Stomach (tissue), 8 donors: ENCODE measurements at regions not wholly inside any gene's neighbourhood (a gene's known extent, or its start where the extent isn't known, plus 50 kb on each side); places are given as distances from the start of the nearest gene placed in this dataset.

Experiments used
- DNase-seq, 2 donors: peaks; one replicate each; pipeline versions ENCODE4 v3.0.0 to v3.0.0-alpha.2; 2013 to 2019
- H3K27ac ChIP-seq, 5 donors: fragments of 200-600 bp in 4 of 5; sonication (generic) in 4 of 5; one replicate each; pipeline ENCODE4 v1.5.1; 2013 to 2019; ENCODE audit warnings: mild to moderate bottlenecking in 1 of 5, moderate library complexity in 1 of 5
- H3K27me3 ChIP-seq, 3 donors: fragments of 200-600 bp; sonication (generic); one replicate each; pipeline ENCODE4 v1.5.1; 2017 to 2019; ENCODE audit warnings: mixed run types in 1 of 3
- H3K36me3 ChIP-seq, 4 donors: fragments of 200-600 bp; sonication (generic); 1 replicate in 3 of 4; 2 replicates in 1 of 4; pipeline ENCODE4 v1.5.1; 2016 to 2019
- H3K4me1 ChIP-seq, 4 donors: fragments of 200-600 bp; sonication (generic); one replicate each; pipeline ENCODE4 v1.5.1; 2016 to 2019
- H3K4me3 ChIP-seq, 4 donors: fragments of 200-600 bp; sonication (generic) in 3 of 4; one replicate each; pipeline ENCODE4 v1.5.1; 2016 to 2019; ENCODE audit warnings: mild to moderate bottlenecking in 1 of 4
- H3K9me3 ChIP-seq, 4 donors: fragments of 200-600 bp; sonication (generic); one replicate each; pipeline ENCODE4 v1.5.1; 2016 to 2019
- EP300 ChIP-seq: sonication (generic); formaldehyde crosslinking; IDR thresholded peaks from one replicate; pipeline ENCODE4 v1.6.1; 2017; ENCODE audit warnings: antibody characterized with exemption
- POLR2A ChIP-seq, 4 donors: fragments of 450-650 bp; IDR thresholded peaks; one replicate each; pipeline ENCODE4 v1.6.1; 2016; ENCODE audit warnings: antibody characterized with exemption in 4 of 4, control low read depth in 2 of 4, mild to moderate bottlenecking in 1 of 4, moderate library complexity in 1 of 4
- POLR2AphosphoS5 ChIP-seq, 3 donors: sonication (generic); formaldehyde crosslinking; IDR thresholded peaks; one replicate each; pipeline ENCODE4 v1.6.1; 2016; ENCODE audit warnings: antibody characterized with exemption in 3 of 3
- WGBS, 5 donors: extraction: QIAGEN DNeasy Blood & Tissue Kit in 3 of 5; methylation state at CpG; one replicate each; pipeline versions ENCODE4 v1.1.5 to v1.1.7; 2013 to 2018; 5-methylcytosine and 5-hydroxymethylcytosine counted together
- intact Hi-C: fragments of 100-400 bp; cut with DNase I; formaldehyde crosslinking; loops from one replicate; pipeline ENCODE4 v1.15.1; 2023; ENCODE audit warnings: low total_unique reads
- TF ChIP-seq, protein P1 (sequence below), 7 experiments: fragments of 450-650 bp in 4 of 7; fragments of 200-600 bp in 3 of 7; sonication (generic) in 3 of 7; IDR thresholded peaks; one replicate each; pipeline ENCODE4 v1.5.1; 2016 to 2019; ENCODE audit warnings: antibody characterized with exemption in 7 of 7, control low read depth in 2 of 7, mild to moderate bottlenecking in 1 of 7
- donor health status: healthy with polysubstance abuse.
- donor health status: Bipolar disorder and iron deficiency.
- donor health status: healthy.

DNA sequence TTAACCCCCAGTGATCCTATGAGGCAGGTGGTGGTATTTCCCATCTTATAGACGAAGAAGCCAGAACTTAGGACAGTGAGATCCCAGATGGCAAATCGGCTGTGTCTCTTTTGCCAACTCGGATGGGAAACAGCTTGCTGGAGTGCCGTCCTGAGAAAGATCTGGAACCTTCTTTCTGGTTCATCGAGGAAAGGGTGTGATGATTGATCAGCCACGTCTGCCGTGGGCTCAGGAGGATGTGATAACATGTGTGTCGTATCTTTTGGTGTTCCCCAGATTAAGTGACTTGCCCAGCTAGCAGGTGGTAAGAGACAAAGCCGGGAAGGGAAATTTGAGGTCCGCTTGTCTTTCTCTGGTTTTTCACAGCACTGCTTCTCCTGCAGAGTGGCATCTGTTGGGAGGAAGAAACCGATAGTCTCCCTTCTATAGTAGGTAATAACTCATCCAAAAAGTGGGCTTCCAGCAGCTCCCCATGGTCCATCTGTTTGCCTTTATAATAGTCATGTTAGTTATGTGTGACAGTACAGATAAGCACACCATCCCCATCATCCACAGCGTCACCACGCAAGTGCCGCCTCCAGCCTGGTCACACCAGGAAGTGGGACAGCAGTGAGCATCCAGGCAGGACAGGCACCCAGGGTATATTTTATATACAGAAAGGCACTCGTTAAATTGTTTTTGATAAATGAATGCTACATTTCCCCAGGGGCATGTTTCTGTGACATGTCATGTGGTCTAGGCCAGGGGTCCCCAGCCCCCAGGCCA, 175.5 kb downstream of the KATNIP start:
- TF ChIP-seq POLR2AphosphoS5 (IDR thresholded peaks at IDR 0.05) (no peak), EP300 (no peak), POLR2A (IDR thresholded peaks at IDR 0.05) (no peak)
- TF ChIP-seq, protein P1, sequence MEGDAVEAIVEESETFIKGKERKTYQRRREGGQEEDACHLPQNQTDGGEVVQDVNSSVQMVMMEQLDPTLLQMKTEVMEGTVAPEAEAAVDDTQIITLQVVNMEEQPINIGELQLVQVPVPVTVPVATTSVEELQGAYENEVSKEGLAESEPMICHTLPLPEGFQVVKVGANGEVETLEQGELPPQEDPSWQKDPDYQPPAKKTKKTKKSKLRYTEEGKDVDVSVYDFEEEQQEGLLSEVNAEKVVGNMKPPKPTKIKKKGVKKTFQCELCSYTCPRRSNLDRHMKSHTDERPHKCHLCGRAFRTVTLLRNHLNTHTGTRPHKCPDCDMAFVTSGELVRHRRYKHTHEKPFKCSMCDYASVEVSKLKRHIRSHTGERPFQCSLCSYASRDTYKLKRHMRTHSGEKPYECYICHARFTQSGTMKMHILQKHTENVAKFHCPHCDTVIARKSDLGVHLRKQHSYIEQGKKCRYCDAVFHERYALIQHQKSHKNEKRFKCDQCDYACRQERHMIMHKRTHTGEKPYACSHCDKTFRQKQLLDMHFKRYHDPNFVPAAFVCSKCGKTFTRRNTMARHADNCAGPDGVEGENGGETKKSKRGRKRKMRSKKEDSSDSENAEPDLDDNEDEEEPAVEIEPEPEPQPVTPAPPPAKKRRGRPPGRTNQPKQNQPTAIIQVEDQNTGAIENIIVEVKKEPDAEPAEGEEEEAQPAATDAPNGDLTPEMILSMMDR (IDR thresholded peaks at IDR 0.05), result no peak
- Histone ChIP-seq H3K27me3 (no peaks in the 10 kb centered on the region), H3K36me3 (peaks cover 0 to 59% (median 45%) of the 10 kb centered on the region in 4 donors), H3K27ac (peak overlapping the region in 1 of 5 donors; percentile 82), H3K4me3 (no peak overlapping the region), H3K9me3 (no peaks in the 10 kb centered on the region), H3K4me1 (peaks cover 12 to 46% (median 36%) of the 10 kb centered on the region in 4 donors)
- no peak for DNase-seq
- intact Hi-C loops, result no loop called here
- WGBS, 5 donors, result 92 to 95% (median 95%) methylated on average over 15 of the region's 15 CpGs

DNA sequence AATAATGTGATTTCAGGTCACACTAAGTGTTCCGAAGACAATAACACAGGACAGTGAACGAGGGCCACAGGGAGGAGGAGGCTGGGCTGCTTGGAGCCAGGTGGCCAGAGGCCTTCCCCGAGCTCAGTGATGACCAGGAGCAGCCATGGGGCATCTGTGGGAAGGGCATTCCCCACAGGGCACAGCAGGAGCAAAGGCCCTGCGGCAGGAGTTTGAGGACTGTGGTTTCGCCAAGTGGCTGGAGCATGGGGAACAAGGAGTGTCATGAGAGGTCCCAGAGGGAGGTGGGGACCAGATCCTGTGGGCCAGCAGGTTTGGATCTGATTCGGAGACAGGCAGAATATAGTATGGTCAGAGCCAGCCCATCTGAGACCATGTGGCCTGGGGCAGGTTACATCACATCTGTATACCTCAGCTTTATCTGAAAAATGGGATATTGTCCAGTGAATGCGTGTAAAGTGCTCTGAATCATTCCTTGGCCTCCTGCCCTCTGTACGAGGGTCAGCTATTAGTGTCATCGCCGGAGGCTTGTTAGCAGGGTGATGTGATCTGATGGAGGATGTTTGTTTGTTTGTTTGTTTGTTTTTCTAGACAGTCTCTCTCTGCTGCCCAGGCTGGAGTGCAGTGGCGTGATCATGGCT, 176.8 kb downstream of the KATNIP start:
- no peak for DNase-seq
- TF ChIP-seq POLR2A (IDR thresholded peaks at IDR 0.05) (no peak), EP300 (no peak), POLR2AphosphoS5 (IDR thresholded peaks at IDR 0.05) (no peak)
- TF ChIP-seq, protein P1 (IDR thresholded peaks at IDR 0.05), result no peak
- Histone ChIP-seq H3K27ac (no peak overlapping the region), H3K27me3 (no peaks in the 10 kb centered on the region), H3K36me3 (peaks cover 0 to 67% (median 52%) of the 10 kb centered on the region in 4 donors), H3K4me1 (peaks cover 12 to 39% (median 31%) of the 10 kb centered on the region in 4 donors), H3K4me3 (no peak overlapping the region), H3K9me3 (no peaks in the 10 kb centered on the region)
- WGBS, 5 donors, result 92 to 95% (median 94%) methylated on average over 11 of the region's 11 CpGs
- intact Hi-C loops, result no loop called here

DNA sequence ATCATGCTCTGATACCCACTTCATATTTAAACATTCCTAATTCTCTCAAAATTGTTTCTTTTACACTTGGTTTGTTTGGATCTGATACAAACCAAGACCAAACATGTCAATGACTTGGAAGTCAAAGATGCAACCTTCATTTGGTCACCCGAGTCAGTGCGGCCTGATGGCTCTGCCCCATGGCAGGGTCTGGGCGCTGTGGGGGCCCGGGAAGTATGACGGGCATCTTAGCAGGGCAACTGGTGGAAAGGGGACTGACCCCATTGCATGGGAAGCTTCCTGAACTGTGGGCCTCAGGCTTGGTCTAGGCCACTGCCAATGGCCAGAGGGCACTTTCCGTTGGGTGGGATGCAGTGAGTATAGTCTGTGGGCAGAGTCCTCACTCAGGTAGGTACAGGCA, 178.0 kb downstream of the KATNIP start:
- no peak overlapping the region for H3K4me3 ChIP-seq
- DNase-seq, result no peak
- intact Hi-C loops, result no loop called here
- H3K4me1 ChIP-seq, result peaks cover 12 to 27% (median 22%) of the 10 kb centered on the region in 4 donors
- TF ChIP-seq POLR2AphosphoS5 (IDR thresholded peaks at IDR 0.05), result no peak
- no peak for TF ChIP-seq EP300
- TF ChIP-seq, protein P1 (IDR thresholded peaks at IDR 0.05), result no peak
- TF ChIP-seq POLR2A (IDR thresholded peaks at IDR 0.05), result no peak
- peaks cover 0 to 68% (median 48%) of the 10 kb centered on the region in 4 donors for H3K36me3 ChIP-seq
- no peaks in the 10 kb centered on the region for H3K27me3 ChIP-seq
- no peaks in the 10 kb centered on the region for H3K9me3 ChIP-seq
- 89 to 99% (median 97%) methylated on average over 5 to 6 of the region's 6 CpGs for WGBS, 5 donors
- H3K27ac ChIP-seq, result no peak overlapping the region

GRCh38 chr16:27728691-27729090, 178.7 kb downstream of the KATNIP start:
- Histone ChIP-seq H3K27me3 (no peaks in the 10 kb centered on the region), H3K4me1 (peaks cover 9 to 19% (median 14%) of the 10 kb centered on the region in 4 donors), H3K4me3 (no peak overlapping the region), H3K27ac (no peak overlapping the region), H3K9me3 (no peaks in the 10 kb centered on the region), H3K36me3 (peaks cover 0 to 65% (median 48%) of the 10 kb centered on the region in 4 donors)
- peak in 1 of 2 donors; percentile 35 for DNase-seq
- 80 to 100% (median 97%) methylated on average over 1 to 3 of the region's 3 CpGs for WGBS, 5 donors
- TF ChIP-seq POLR2A (IDR thresholded peaks at IDR 0.05) (no peak), EP300 (no peak), POLR2AphosphoS5 (IDR thresholded peaks at IDR 0.05) (no peak)
- TF ChIP-seq, protein P1 (IDR thresholded peaks at IDR 0.05), result no peak
- intact Hi-C loops, result no loop called here
